Fibroblast of pulmonary artery (primary cell): ENCODE measurements at regions not wholly inside any gene's neighbourhood (a gene's known extent, or its start where the extent isn't known, plus 50 kb on each side); places are given as distances from the start of the nearest gene placed in this dataset.
A peak's percentile ranks its signal among the peaks of the same experiment; 100 is the strongest.

Experiments
- DNase-seq: peaks from one replicate; pipeline ENCODE4 v3.0.0-alpha.2; 2010; ENCODE audit warnings: low read depth
- H3K4me3 ChIP-seq: replicated peaks from 2 replicates; pipeline ENCODE4 v1.5.1; 2011; ENCODE audit warnings: low read depth, mild to moderate bottlenecking, control low read depth, low read length, moderate library complexity
- TF ChIP-seq, protein P1 (sequence below): IDR thresholded peaks from 2 replicates; pipeline ENCODE4 v1.5.1; 2011; ENCODE audit warnings: mild to moderate bottlenecking, control low read depth, low read length, inconsistent platforms; ENCODE audit errors: missing control alignments

DNA sequence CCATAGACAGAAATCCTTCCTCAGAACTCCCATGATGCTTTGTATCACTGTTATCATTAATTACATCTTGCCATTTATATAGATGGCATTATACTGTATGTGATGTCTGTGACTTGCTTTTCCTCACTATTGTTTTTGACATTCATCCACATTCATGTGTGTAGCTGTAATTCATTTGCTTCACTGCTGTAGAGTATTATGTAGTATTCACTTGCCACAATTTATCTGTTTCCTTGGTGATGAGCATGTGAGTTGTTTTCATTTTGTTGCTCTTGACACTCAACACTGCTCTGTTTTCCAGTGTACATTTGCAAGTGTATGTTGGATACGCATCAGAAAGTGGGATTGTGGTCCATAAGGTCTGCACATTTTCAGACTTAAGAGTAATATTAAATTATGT, 328.6 kb upstream of the C11orf87 start:
- no peak overlapping the region for H3K4me3 ChIP-seq
- no peak for DNase-seq

DNA sequence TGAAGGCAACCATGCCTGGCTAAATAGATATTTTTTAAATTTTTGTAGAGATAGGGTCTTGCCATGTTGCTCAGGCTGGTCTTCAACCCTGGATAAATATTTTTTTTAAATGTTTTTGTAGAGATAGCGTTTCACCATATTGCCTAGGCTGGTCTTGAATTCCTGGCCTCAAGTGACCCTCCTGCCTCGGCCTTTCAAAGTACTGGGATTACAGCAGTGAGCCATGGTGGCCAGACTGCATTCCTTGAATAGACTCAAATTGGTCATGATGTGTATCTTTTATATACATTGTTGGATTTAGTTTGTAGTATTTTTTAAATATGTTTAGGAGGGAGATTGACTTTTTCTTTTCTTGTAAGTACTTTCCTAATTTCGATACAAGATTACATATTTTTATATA, 325.7 kb upstream of the C11orf87 start:
- no peak for DNase-seq
- H3K4me3 ChIP-seq = no peak overlapping the region
- TF ChIP-seq, protein P1, sequence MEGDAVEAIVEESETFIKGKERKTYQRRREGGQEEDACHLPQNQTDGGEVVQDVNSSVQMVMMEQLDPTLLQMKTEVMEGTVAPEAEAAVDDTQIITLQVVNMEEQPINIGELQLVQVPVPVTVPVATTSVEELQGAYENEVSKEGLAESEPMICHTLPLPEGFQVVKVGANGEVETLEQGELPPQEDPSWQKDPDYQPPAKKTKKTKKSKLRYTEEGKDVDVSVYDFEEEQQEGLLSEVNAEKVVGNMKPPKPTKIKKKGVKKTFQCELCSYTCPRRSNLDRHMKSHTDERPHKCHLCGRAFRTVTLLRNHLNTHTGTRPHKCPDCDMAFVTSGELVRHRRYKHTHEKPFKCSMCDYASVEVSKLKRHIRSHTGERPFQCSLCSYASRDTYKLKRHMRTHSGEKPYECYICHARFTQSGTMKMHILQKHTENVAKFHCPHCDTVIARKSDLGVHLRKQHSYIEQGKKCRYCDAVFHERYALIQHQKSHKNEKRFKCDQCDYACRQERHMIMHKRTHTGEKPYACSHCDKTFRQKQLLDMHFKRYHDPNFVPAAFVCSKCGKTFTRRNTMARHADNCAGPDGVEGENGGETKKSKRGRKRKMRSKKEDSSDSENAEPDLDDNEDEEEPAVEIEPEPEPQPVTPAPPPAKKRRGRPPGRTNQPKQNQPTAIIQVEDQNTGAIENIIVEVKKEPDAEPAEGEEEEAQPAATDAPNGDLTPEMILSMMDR = no peak

More for the DNA sequence above, 328.6 kb upstream of the C11orf87 start:
- TF ChIP-seq, protein P1 = no peak

DNA sequence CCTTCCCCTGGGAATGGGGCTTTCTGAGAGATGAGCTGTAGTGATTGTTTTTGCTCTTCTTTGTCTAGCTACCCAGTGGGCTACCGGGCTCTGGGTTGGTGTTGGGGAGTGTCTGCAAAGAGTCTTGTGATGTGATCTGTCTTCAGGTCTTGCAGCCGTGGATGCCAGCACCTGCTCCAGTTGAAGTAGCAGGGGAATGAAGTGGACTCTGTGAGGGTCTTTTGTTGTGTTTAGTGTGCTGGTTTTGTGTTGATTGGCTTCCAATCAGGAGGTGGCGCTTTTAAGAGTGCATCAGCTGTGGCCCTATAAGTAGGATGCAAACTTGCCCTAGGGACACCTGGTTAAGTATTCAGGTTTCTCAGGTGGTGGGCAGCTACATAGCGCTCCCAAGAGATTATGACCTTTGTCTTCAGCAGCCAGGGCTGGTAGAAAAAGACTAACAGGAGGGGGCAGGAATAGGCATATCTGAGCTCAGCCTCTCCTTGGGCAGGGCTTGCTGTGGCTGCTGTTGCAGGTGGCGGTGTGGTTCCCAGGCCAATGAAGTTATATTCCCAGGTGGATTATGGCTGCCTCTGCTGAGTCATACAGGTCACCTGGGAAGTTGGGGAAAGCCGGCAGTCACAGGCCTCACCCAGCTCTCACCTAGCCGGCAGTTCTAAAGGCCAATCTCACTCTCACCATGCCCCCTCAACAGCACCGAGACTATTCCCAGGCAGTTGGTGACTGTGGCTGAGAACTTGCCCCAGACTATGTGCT, 315.7 kb upstream of the C11orf87 start:
- H3K4me3 ChIP-seq = no peak overlapping the region
- TF ChIP-seq, protein P1 = no peak
- DNase-seq = no peak

DNA sequence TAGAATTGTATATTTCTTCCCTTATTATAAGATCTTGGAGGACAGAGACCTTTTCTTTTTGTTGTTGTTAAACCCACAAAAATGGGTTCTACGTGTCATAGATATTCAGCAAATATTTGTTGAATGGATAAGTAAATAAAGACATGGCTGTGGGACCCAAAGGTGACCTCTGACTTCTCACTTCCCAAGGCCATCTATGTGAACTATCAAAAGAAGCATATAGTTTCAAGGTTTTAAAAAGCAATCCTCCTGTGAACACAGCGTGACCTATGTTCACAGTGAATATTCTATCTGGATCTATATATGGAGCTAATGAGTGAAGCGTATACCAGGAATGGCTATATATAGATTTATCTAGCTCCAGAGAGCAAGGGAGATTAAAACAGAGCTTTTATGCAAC, 312.8 kb upstream of the C11orf87 start:
- H3K4me3 ChIP-seq = no peak overlapping the region
- DNase-seq = no peak
- TF ChIP-seq, protein P1 = no peak

DNA sequence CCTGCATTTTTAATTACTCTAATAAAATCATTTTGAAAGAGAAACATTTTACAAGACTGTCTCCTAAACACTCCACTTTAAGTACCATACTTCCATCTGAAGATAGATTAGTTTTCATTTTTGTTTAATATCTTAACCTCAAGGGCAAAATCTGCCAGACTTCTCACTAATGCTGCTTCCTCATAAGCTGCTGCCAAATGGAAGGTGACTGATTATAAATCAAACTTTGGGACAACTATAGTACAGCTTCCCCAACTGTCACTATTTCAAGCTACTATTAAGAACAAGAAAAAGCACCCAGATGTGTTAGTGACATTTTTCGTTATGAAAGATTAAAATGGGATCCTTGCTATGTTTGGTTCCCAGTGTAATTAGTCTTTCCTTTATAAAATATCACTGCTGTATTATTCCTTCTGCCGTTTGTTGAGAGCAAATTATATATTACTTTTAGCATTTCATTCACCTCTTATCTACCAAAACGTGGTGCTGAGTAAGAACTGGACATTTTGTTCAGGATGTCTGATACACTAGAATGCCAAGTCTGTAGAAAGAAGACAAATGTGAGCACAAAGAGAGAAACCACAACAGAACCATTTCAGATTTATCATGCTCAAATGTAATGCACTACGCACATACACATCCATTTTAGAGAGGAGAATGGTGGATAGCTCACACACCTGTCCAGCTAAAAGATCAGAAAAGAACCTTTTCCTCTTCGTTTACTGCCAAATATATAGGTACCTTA, 312.2 kb upstream of the C11orf87 start:
- H3K4me3 ChIP-seq = no peak overlapping the region
- TF ChIP-seq, protein P1 = no peak
- DNase-seq = peak; percentile 11

DNA sequence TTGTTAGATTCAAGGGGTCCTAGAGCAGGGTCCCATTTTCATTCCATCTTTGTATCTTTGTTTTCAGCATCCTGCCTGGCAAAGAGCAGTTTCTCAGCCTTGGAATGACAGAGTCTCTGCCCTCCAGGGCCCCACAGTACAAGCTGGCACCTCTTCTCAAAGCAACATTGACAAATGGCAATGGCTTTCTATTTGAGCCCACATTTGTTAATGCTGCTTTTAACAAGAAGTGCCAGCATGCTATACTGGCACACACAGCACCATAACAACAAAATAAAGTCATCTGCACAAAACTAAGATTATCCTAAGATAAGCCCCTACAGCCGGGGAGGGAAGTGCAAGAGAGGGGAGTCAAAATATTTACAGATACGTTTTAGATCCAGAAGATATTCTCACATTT, 309.7 kb upstream of the C11orf87 start:
- H3K4me3 ChIP-seq = no peak overlapping the region
- TF ChIP-seq, protein P1 = no peak
- DNase-seq = no peak
